Activated CD8-positive, alpha-beta memory T cell treated with anti-CD3 and anti-CD28 coated beads for 36 hours (primary cell): ENCODE measurements at regions not wholly inside any gene's neighbourhood (a gene's known extent, or its start where the extent isn't known, plus 50 kb on each side); places are given as distances from the start of the nearest gene placed in this dataset.

ENCODE experiments used
- CTCF ChIA-PET: fragments of 350-600 bp; sonication (Branson Sonifier 250); formaldehyde crosslinking; loops from one replicate; lab custom pipeline; 2021; ENCODE audit warnings: antibody characterized with exemption; lab: Charles Lee
- POLR2A ChIA-PET: fragments of 350-600 bp; sonication (Branson Sonifier 250); formaldehyde crosslinking; loops from one replicate; lab custom pipeline; 2021; ENCODE audit warnings: antibody characterized with exemption; lab: Charles Lee

GRCh38 chr15:35751413-35752133 lies 205.6 kb upstream of the DPH6 start:
- ChIA-PET POLR2A (no interaction called here), CTCF (interaction anchor here (0.8 to 1.4 kb wide), 3 partner anchors 10 to 14 kb away, joined by 3 to 4 read pairs (median 3); no protein-coding TSS in a partner anchor)

GRCh38 chr15:35752134-35752466 lies 206.1 kb upstream of the DPH6 start:
- ChIA-PET POLR2A (no interaction called here), CTCF (interaction anchor here (0.8 to 1.4 kb wide), 2 partner anchors 10 to 15 kb away, joined by 3 read pairs; no protein-coding TSS in a partner anchor)

GRCh38 chr15:35753486-35753885 lies 207.5 kb upstream of the DPH6 start:
- ChIA-PET POLR2A (no interaction called here), CTCF (no interaction called here)

- CTCF ChIA-PET: no interaction called here
- POLR2A ChIA-PET: no interaction called here
Measured at GRCh38 chr15:35755237-35755802, 209.4 kb upstream of the DPH6 start.

GRCh38 chr15:35756623-35757022 lies 210.7 kb upstream of the DPH6 start:
- POLR2A ChIA-PET: no interaction called here
- CTCF ChIA-PET: no interaction called here

GRCh38 chr15:35757361-35757760 lies 211.4 kb upstream of the DPH6 start:
- CTCF ChIA-PET: no interaction called here

GRCh38 chr15:35757765-35758164 lies 211.8 kb upstream of the DPH6 start:
- CTCF ChIA-PET: no interaction called here
- POLR2A ChIA-PET: no interaction called here

More at GRCh38 chr15:35757361-35757760, 211.4 kb upstream of the DPH6 start:
- POLR2A ChIA-PET: no interaction called here

- ChIA-PET CTCF (no interaction called here), POLR2A (no interaction called here)
Measured at GRCh38 chr15:35764661-35765519, 218.9 kb upstream of the DPH6 start.

GRCh38 chr15:35768949-35769348 lies 223.0 kb upstream of the DPH6 start:
- CTCF ChIA-PET: no interaction called here
- POLR2A ChIA-PET: no interaction called here

- CTCF ChIA-PET: no interaction called here
- POLR2A ChIA-PET: no interaction called here
Measured at GRCh38 chr15:35769656-35770055, 223.7 kb upstream of the DPH6 start.

GRCh38 chr15:35771746-35772442 lies 225.9 kb upstream of the DPH6 start:
- ChIA-PET CTCF (no interaction called here), POLR2A (no interaction called here)

- CTCF ChIA-PET: no interaction called here
- POLR2A ChIA-PET: no interaction called here
Measured at GRCh38 chr15:35774653-35775052, 228.7 kb upstream of the DPH6 start.

GRCh38 chr15:35775471-35775870 lies 229.5 kb upstream of the DPH6 start:
- POLR2A ChIA-PET: no interaction called here

GRCh38 chr15:35777061-35777460 lies 231.1 kb upstream of the DPH6 start:
- CTCF ChIA-PET: no interaction called here

More at GRCh38 chr15:35775471-35775870, 229.5 kb upstream of the DPH6 start:
- CTCF ChIA-PET: no interaction called here

GRCh38 chr15:35783203-35783602 lies 237.2 kb upstream of the DPH6 start:
- POLR2A ChIA-PET: no interaction called here
- CTCF ChIA-PET: no interaction called here

More at GRCh38 chr15:35777061-35777460, 231.1 kb upstream of the DPH6 start:
- POLR2A ChIA-PET: interaction anchor here (0.6 kb wide), 1 partner anchor 489 kb away, joined by 3 read pairs; no protein-coding TSS in a partner anchor

GRCh38 chr15:35784745-35785144 lies 238.8 kb upstream of the DPH6 start:
- ChIA-PET CTCF (no interaction called here), POLR2A (no interaction called here)

GRCh38 chr15:35810007-35810406 lies 264.0 kb upstream of the DPH6 start:
- ChIA-PET POLR2A (no interaction called here), CTCF (no interaction called here)

- CTCF ChIA-PET: no interaction called here
- POLR2A ChIA-PET: no interaction called here
Measured at GRCh38 chr15:35813573-35813972, 267.6 kb upstream of the DPH6 start.

- ChIA-PET POLR2A (no interaction called here), CTCF (no interaction called here)
Measured at GRCh38 chr15:35818846-35819245, 272.9 kb upstream of the DPH6 start.

GRCh38 chr15:35822153-35822552 lies 276.2 kb upstream of the DPH6 start:
- ChIA-PET CTCF (no interaction called here), POLR2A (no interaction called here)
